ENCODE measurements at regions not wholly inside any gene's neighbourhood (a gene's known extent, or its start where the extent isn't known, plus 50 kb on each side); places are given as distances from the start of the nearest gene placed in this dataset.
"Not testable (repeated sequence)": the region's sequence is repeated elsewhere in the genome, so short reads cannot be mapped to it uniquely, and the experiment has no call there.

DNA sequence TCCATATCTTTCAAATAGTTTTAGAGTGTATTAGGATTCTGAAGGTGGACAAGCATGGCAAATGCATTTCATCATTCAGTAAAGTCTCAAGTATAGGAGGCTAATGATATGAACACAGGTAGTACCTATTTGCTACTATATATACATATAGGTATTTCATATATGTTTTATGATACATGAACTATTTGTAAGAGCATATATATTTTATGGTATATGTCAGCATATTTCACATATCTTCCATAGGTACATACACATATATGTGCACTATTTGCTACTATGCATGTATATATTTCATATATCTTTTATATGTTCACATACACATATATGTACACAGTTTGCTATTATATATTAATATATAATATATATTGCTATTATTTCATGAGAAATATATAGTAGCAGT is 1291.7 kb upstream of the MIR17HG start:
- POLR2A ChIA-PET (ENCODE audit: low non-redundant PET), result no interaction called here

DNA sequence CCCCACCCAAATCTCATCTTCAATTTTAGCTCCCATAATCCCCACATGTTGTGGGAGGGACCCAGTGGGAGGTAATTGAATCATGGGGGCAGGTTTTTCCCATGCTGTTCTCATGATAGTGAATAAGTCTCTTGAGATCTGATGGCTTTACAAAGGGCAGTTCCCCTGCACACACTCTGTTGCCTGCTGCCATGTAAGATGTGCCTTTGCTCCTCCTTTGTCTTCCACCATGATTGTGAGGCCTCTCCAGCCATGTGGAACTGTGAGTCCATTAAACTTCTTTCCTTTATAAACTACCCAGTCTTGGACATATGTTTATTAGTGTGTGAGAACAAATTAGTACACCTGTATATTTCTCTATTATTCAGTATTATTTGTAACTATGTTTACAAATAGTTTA is 1283.3 kb upstream of the MIR17HG start:
- H3K27ac ChIP-seq (ENCODE audit: low read depth, low read length, poor library complexity, severe bottlenecking); BruUV-seq (replicated peaks); H3K36me3 ChIP-seq (ENCODE audit: insufficient read depth, low read length, poor library complexity, severe bottlenecking); DNase-seq (ENCODE audit: low spot score); POLR2A ChIA-PET (ENCODE audit: low non-redundant PET); H3K27me3 ChIP-seq (replicated peaks; ENCODE audit: insufficient read depth, low read depth, low read length, poor library complexity); H3K4me3 ChIP-seq (ENCODE audit: low read depth, low read length, poor library complexity, severe bottlenecking); H3K9me3 ChIP-seq (ENCODE audit: low read depth, low read length, poor library complexity, severe bottlenecking); CTCF ChIA-PET; intact Hi-C loops (cut with micrococcal nuclease; ENCODE audit: unreplicated experiment); H3K4me1 ChIP-seq (ENCODE audit: insufficient read depth, low read length, poor library complexity, severe bottlenecking): not testable (repeated sequence)

More for the DNA sequence above, 1291.7 kb upstream of the MIR17HG start:
- no peaks in the 10 kb centered on the region for H3K9me3 ChIP-seq (ENCODE audit: low read depth, low read length, poor library complexity, severe bottlenecking)
- H3K36me3 ChIP-seq (ENCODE audit: insufficient read depth, low read length, poor library complexity, severe bottlenecking), result no peaks in the 10 kb centered on the region
- intact Hi-C loops (cut with micrococcal nuclease; ENCODE audit: unreplicated experiment), result no loop called here
- DNase-seq (ENCODE audit: low spot score), result no peak
- H3K27ac ChIP-seq (ENCODE audit: low read depth, low read length, poor library complexity, severe bottlenecking), result no peak overlapping the region
- no TSS peak for BruUV-seq (replicated peaks)
- CTCF ChIA-PET, result no interaction called here
- peaks cover 3% of the 10 kb centered on the region for H3K4me1 ChIP-seq (ENCODE audit: insufficient read depth, low read length, poor library complexity, severe bottlenecking)
- no peak for TF ChIP-seq EZH2 (IDR thresholded peaks at IDR 0.05; ENCODE audit: borderline replicate concordance, low read depth, low read length, poor library complexity, severe bottlenecking)
- TF ChIP-seq, protein P1, sequence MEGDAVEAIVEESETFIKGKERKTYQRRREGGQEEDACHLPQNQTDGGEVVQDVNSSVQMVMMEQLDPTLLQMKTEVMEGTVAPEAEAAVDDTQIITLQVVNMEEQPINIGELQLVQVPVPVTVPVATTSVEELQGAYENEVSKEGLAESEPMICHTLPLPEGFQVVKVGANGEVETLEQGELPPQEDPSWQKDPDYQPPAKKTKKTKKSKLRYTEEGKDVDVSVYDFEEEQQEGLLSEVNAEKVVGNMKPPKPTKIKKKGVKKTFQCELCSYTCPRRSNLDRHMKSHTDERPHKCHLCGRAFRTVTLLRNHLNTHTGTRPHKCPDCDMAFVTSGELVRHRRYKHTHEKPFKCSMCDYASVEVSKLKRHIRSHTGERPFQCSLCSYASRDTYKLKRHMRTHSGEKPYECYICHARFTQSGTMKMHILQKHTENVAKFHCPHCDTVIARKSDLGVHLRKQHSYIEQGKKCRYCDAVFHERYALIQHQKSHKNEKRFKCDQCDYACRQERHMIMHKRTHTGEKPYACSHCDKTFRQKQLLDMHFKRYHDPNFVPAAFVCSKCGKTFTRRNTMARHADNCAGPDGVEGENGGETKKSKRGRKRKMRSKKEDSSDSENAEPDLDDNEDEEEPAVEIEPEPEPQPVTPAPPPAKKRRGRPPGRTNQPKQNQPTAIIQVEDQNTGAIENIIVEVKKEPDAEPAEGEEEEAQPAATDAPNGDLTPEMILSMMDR (conservative IDR thresholded peaks at IDR 0.05; ENCODE audit: low read depth, low read length), result no peak
- no peak overlapping the region for H3K4me3 ChIP-seq (ENCODE audit: low read depth, low read length, poor library complexity, severe bottlenecking)
- no peaks in the 10 kb centered on the region for H3K27me3 ChIP-seq (replicated peaks; ENCODE audit: insufficient read depth, low read depth, low read length, poor library complexity)

DNA sequence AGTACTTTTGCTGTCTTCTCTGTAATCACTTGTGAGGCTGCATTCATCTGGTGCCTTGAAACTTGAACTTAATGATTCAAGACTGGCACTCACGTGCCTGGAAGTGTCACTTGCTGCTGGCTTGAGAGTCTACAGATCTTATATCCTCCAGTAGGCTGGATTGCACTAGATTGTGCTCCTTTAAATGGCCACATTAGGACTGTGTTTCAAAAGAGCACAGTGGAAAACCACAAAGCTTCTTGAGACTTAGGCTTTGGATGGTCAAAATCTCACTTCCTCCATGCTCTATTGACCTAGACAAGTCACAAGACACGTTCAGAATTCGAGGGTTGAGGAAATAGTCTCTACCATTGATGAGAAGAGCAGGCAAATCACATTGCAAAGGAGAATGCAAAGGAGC is 1278.8 kb upstream of the MIR17HG start:
- H3K27ac ChIP-seq (ENCODE audit: low read depth, low read length, poor library complexity, severe bottlenecking), result no peak overlapping the region
- POLR2A ChIA-PET (ENCODE audit: low non-redundant PET), result no interaction called here
- no peaks in the 10 kb centered on the region for H3K4me1 ChIP-seq (ENCODE audit: insufficient read depth, low read length, poor library complexity, severe bottlenecking)
- no TSS peak for BruUV-seq (replicated peaks)
- intact Hi-C loops (cut with micrococcal nuclease; ENCODE audit: unreplicated experiment), result no loop called here
- H3K36me3 ChIP-seq (ENCODE audit: insufficient read depth, low read length, poor library complexity, severe bottlenecking), result no peaks in the 10 kb centered on the region
- no peaks in the 10 kb centered on the region for H3K27me3 ChIP-seq (replicated peaks; ENCODE audit: insufficient read depth, low read depth, low read length, poor library complexity)
- TF ChIP-seq EZH2 (IDR thresholded peaks at IDR 0.05; ENCODE audit: borderline replicate concordance, low read depth, low read length, poor library complexity, severe bottlenecking), result no peak
- TF ChIP-seq, protein P1 (conservative IDR thresholded peaks at IDR 0.05; ENCODE audit: low read depth, low read length), result no peak
- H3K9me3 ChIP-seq (ENCODE audit: low read depth, low read length, poor library complexity, severe bottlenecking), result no peaks in the 10 kb centered on the region
- no peak overlapping the region for H3K4me3 ChIP-seq (ENCODE audit: low read depth, low read length, poor library complexity, severe bottlenecking)
- DNase-seq (ENCODE audit: low spot score), result no peak
- CTCF ChIA-PET, result no interaction called here

DNA sequence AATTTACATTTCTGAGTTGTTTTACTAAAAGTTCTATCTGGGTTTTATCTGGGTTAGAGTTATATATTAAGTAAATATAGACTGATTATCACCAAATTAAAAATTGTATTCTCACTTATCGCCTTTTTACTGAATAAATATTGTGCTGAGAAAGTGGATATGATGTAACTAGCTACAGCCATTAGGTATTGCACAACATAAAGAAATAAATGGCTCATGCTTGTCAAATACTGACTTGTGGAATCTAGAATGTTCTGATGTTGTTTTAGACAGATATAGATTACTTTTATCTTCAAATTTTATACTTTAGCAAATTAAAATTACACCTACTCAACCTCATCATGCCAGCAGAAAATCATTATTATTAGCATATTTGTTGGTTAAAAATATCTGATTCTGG is 1277.1 kb upstream of the MIR17HG start:
- Histone ChIP-seq H3K27ac (ENCODE audit: low read depth, low read length, poor library complexity, severe bottlenecking) (no peak overlapping the region), H3K27me3 (replicated peaks; ENCODE audit: insufficient read depth, low read depth, low read length, poor library complexity) (no peaks in the 10 kb centered on the region), H3K36me3 (ENCODE audit: insufficient read depth, low read length, poor library complexity, severe bottlenecking) (no peaks in the 10 kb centered on the region), H3K9me3 (ENCODE audit: low read depth, low read length, poor library complexity, severe bottlenecking) (no peaks in the 10 kb centered on the region), H3K4me3 (ENCODE audit: low read depth, low read length, poor library complexity, severe bottlenecking) (no peak overlapping the region), H3K4me1 (ENCODE audit: insufficient read depth, low read length, poor library complexity, severe bottlenecking) (no peaks in the 10 kb centered on the region)
- TF ChIP-seq EZH2 (IDR thresholded peaks at IDR 0.05; ENCODE audit: borderline replicate concordance, low read depth, low read length, poor library complexity, severe bottlenecking), result no peak
- TF ChIP-seq, protein P1 (conservative IDR thresholded peaks at IDR 0.05; ENCODE audit: low read depth, low read length), result no peak
- intact Hi-C loops (cut with micrococcal nuclease; ENCODE audit: unreplicated experiment), result no loop called here
- POLR2A ChIA-PET (ENCODE audit: low non-redundant PET), result no interaction called here
- BruUV-seq (replicated peaks), result no TSS peak
- CTCF ChIA-PET, result no interaction called here
- no peak for DNase-seq (ENCODE audit: low spot score)

Measured in A673 (cell line).